HepG2 (cell line): ENCODE measurements at regions not wholly inside any gene's neighbourhood (a gene's known extent, or its start where the extent isn't known, plus 50 kb on each side); places are given as distances from the start of the nearest gene placed in this dataset.

ENCODE experiments used
- ATAC-seq: fragments of 200-7000 bp; cut with Tn5 transposase; 3 replicates; pipeline ENCODE4 v1.9.1; 2020; ENCODE audit warnings: mild to moderate bottlenecking, moderate library complexity
- BruUV-seq: library from RNA; stranded (reverse); fragments of 400-500 nt; replicated peaks from 2 replicates; lab custom pipeline; 2021; lab: Mats Ljungman, UMichigan
- CTCF ChIA-PET: fragments of 300-600 bp; formaldehyde crosslinking; extraction: SDS; loops from one replicate; lab custom pipeline; 2021; ENCODE audit warnings: low total read pairs, inconsistent platforms, low intra/inter-chr PET ratio; lab: Yijun Ruan, JAX
- POLR2A ChIA-PET: fragments of 350-600 bp; sonication (Branson Sonifier 250); formaldehyde crosslinking; loops from one replicate; lab custom pipeline; 2020; ENCODE audit warnings: antibody characterized with exemption, inconsistent platforms; lab: Yijun Ruan, JAX
- DNase-seq: peaks from one replicate; pipeline ENCODE4 v3.0.0-alpha.2; 2015; ENCODE audit warnings: low spot score
- FAIRE-seq: peaks from 3 replicates; lab custom pipeline; 2011; peaks lifted over from hg19 to GRCh38; lab: Jason Lieb, UNC
- H2AFZ ChIP-seq: one replicate; pipeline ENCODE4 v1.6.1; 2011; ENCODE audit warnings: low read length, inconsistent platforms
- H3K27ac ChIP-seq: fragments of 300-600 bp; 3 replicates; pipeline ENCODE4 v1.8.0; 2011; ENCODE audit warnings: mixed run types, mild to moderate bottlenecking, mixed read lengths, low read length, inconsistent platforms; ENCODE audit not compliant: insufficient read depth; ENCODE audit errors: extremely low read length
- H3K27me3 ChIP-seq, 2 experiments: fragments of 200-600 bp in 1 of 2; 2 replicates in 1 of 2; 3 replicates in 1 of 2; pipeline versions ENCODE4 v1.6.0 to v1.8.0; 2011; ENCODE audit warnings: low read length in 2 of 2, mild to moderate bottlenecking in 2 of 2, moderate library complexity in 2 of 2, inconsistent platforms in 1 of 2; ENCODE audit not compliant: insufficient read depth in 2 of 2, control insufficient read depth in 1 of 2
- H3K36me3 ChIP-seq, 2 experiments: fragments of 200-600 bp in 1 of 2; replicated peaks in 1 of 2; 2 replicates in 1 of 2; 3 replicates in 1 of 2; pipeline versions ENCODE4 v1.5.1 to v1.8.0; 2011; ENCODE audit warnings: low read length in 2 of 2, inconsistent platforms in 1 of 2; ENCODE audit not compliant: insufficient read depth in 2 of 2, control insufficient read depth in 1 of 2
- H3K4me1 ChIP-seq: 2 replicates; pipeline ENCODE4 v1.5.1; 2012; ENCODE audit warnings: low read length, inconsistent platforms; ENCODE audit not compliant: insufficient read depth
- H3K4me2 ChIP-seq: 2 replicates; pipeline ENCODE4 v1.6.0; 2011; ENCODE audit warnings: low read depth, low read length, inconsistent platforms
- H3K4me3 ChIP-seq, 3 experiments: fragments of 200-600 bp in 1 of 3; sonication (generic), shearing (Covaris generic) in 1 of 3; replicated peaks in 1 of 3; 2 replicates each; pipeline ENCODE4 v1.5.1; 2011 to 2016; ENCODE audit warnings: low read length in 3 of 3, inconsistent platforms in 2 of 3, low read depth in 2 of 3, mild to moderate bottlenecking in 2 of 3, control low read depth in 1 of 3, mixed read lengths in 1 of 3; ENCODE audit not compliant: insufficient read depth in 1 of 3
- H3K79me2 ChIP-seq: one replicate; pipeline ENCODE4 v1.6.1; 2011; ENCODE audit warnings: low read length, inconsistent platforms; ENCODE audit not compliant: insufficient read depth
- H3K9ac ChIP-seq: 2 replicates; pipeline ENCODE4 v1.6.0; 2011; ENCODE audit warnings: mild to moderate bottlenecking, low read depth, low read length, inconsistent platforms; ENCODE audit not compliant: insufficient read depth
- H3K9me3 ChIP-seq: 2 replicates; pipeline ENCODE4 v1.5.1; 2012; ENCODE audit warnings: mild to moderate bottlenecking, low read length
- H4K20me1 ChIP-seq: 2 replicates; pipeline ENCODE4 v1.6.0; 2011; ENCODE audit warnings: inconsistent platforms, mild to moderate bottlenecking, low read length, moderate library complexity; ENCODE audit not compliant: insufficient read depth
- ARID4A ChIP-seq: sonication (generic); formaldehyde crosslinking; IDR thresholded peaks from 2 replicates; pipeline ENCODE4 v1.5.0; 2020; ENCODE audit warnings: mild to moderate bottlenecking, missing genetic modification reagents, borderline replicate concordance
- CSRNP2 ChIP-seq: sonication (generic); formaldehyde crosslinking; conservative IDR thresholded peaks from 2 replicates; pipeline ENCODE4 v1.8.0; 2022; ENCODE audit warnings: low read depth, missing genetic modification reagents
- WGBS: methylation state at CpG from one replicate; pipeline ENCODE4 v1.1.6; 2017; ENCODE audit warnings: low lambda C conversion rate; 5-methylcytosine and 5-hydroxymethylcytosine counted together
- in situ Hi-C: cut with HindIII; loops from 2 replicates; pipeline ENCODE4 v1.10.0; 2017; ENCODE audit warnings: low pct_unique_long_range_greater_than_20kb; ENCODE audit not compliant: extremely low pct_ligation_motif_present
- intact Hi-C: fragments of 100-400 bp; cut with micrococcal nuclease; formaldehyde crosslinking; loops from one replicate; pipeline ENCODE4 v1.10.0; 2022; ENCODE audit not compliant: unreplicated experiment

- WGBS = 8% methylated on average over 2 of the region's 6 CpGs
- H3K4me2 ChIP-seq = no peak overlapping the region
- BruUV-seq = no TSS peak
- no peak for TF ChIP-seq CSRNP2 (CRISPR knock-in tag)
- no peak for TF ChIP-seq ARID4A
- TF ChIP-seq, all 625 proteins: peak for 0
- Histone ChIP-seq H2AFZ (no peak overlapping the region), H3K27me3 (peaks cover 0 to 5% of the 10 kb centered on the region in 2 experiments; a peak in 2 of 5 replicates), H3K9ac (no peak overlapping the region), H3K4me1 (no peaks in the 10 kb centered on the region), H4K20me1 (no peaks in the 10 kb centered on the region), H3K27ac (no peak overlapping the region), H3K36me3 (no peaks in the 10 kb centered on the region), H3K4me3 (no peak overlapping the region), H3K9me3 (no peaks in the 10 kb centered on the region), H3K79me2 (no peaks in the 10 kb centered on the region)
- CTCF ChIA-PET = no interaction called here
- intact Hi-C loops = no loop called here
- DNase-seq (no peak), ATAC-seq (no peak), FAIRE-seq (no peak)
- POLR2A ChIA-PET = no interaction called here
- in situ Hi-C loops = no loop called here
Measured at GRCh38 chr19:29383696-29384095, 142.1 kb upstream of the VSTM2B start.
